Suprapubic skin (tissue), 4 donors: ENCODE measurements at regions not wholly inside any gene's neighbourhood (a gene's known extent, or its start where the extent isn't known, plus 50 kb on each side); places are given as distances from the start of the nearest gene placed in this dataset.

Source experiments
- DNase-seq, 2 donors: peaks; one replicate each; pipeline ENCODE4 v3.0.0-alpha.2; 2019; ENCODE audit warnings: low spot score in 2 of 2
- H3K27ac ChIP-seq: fragments of 200-600 bp; sonication (generic); one replicate; pipeline ENCODE4 v1.5.1; 2019
- H3K27me3 ChIP-seq: fragments of 200-600 bp; sonication (generic); one replicate; pipeline ENCODE4 v1.5.1; 2019
- H3K36me3 ChIP-seq: fragments of 200-600 bp; sonication (generic); one replicate; pipeline ENCODE4 v1.5.1; 2019
- H3K4me1 ChIP-seq: fragments of 200-600 bp; sonication (generic); one replicate; pipeline ENCODE4 v1.5.1; 2019
- H3K4me3 ChIP-seq: fragments of 200-600 bp; sonication (generic); one replicate; pipeline ENCODE4 v1.5.1; 2019; ENCODE audit warnings: mild to moderate bottlenecking
- H3K9me3 ChIP-seq: fragments of 200-600 bp; sonication (generic); one replicate; pipeline ENCODE4 v1.5.1; 2019
- CTCF ChIP-seq, 2 donors: fragments of 200-600 bp in 1 of 2; fragments of 450-650 bp in 1 of 2; sonication (generic) in 1 of 2; IDR thresholded peaks; one replicate each; pipeline ENCODE4 v1.5.1; 2016 to 2019; ENCODE audit warnings: antibody characterized with exemption in 2 of 2, mild to moderate bottlenecking in 1 of 2, moderate library complexity in 1 of 2
- EP300 ChIP-seq: sonication (generic); formaldehyde crosslinking; IDR thresholded peaks from one replicate; pipeline ENCODE4 v1.6.1; 2017; ENCODE audit warnings: antibody characterized with exemption
- POLR2A ChIP-seq, 2 donors: fragments of 450-650 bp; IDR thresholded peaks; one replicate each; pipeline ENCODE4 v1.6.1; 2017; ENCODE audit warnings: antibody characterized with exemption in 2 of 2, mild to moderate bottlenecking in 2 of 2, moderate library complexity in 2 of 2
- POLR2AphosphoS5 ChIP-seq, 3 donors: sonication (generic); formaldehyde crosslinking; IDR thresholded peaks; one replicate each; pipeline ENCODE4 v1.6.1; 2017; ENCODE audit warnings: antibody characterized with exemption in 3 of 3
- WGBS: methylation state at CpG from one replicate; pipeline ENCODE4 v1.1.5; 2018; 5-methylcytosine and 5-hydroxymethylcytosine counted together

- DNase-seq = no peak
- TF ChIP-seq EP300 (no peak), POLR2A (IDR thresholded peaks at IDR 0.05) (no peak), CTCF (IDR thresholded peaks at IDR 0.05) (no peak), POLR2AphosphoS5 (IDR thresholded peaks at IDR 0.05) (no peak)
- Histone ChIP-seq H3K27me3 (no peaks in the 10 kb centered on the region), H3K4me3 (no peak overlapping the region), H3K36me3 (no peaks in the 10 kb centered on the region), H3K9me3 (no peaks in the 10 kb centered on the region), H3K4me1 (no peaks in the 10 kb centered on the region), H3K27ac (no peak overlapping the region)
- WGBS = 78% methylated on average over 2 of the region's 4 CpGs
Observed at GRCh38 chr2:75792146-75792545, 81.4 kb upstream of the GCFC2 start.

- WGBS = 93% methylated on average over 1 of the region's 1 CpG
- no peak for TF ChIP-seq EP300
- TF ChIP-seq POLR2A (IDR thresholded peaks at IDR 0.05) = no peak
- no peak for TF ChIP-seq CTCF (IDR thresholded peaks at IDR 0.05)
- no peak for TF ChIP-seq POLR2AphosphoS5 (IDR thresholded peaks at IDR 0.05)
- Histone ChIP-seq H3K27me3 (no peaks in the 10 kb centered on the region), H3K27ac (no peak overlapping the region), H3K4me3 (no peak overlapping the region), H3K36me3 (no peaks in the 10 kb centered on the region), H3K9me3 (no peaks in the 10 kb centered on the region), H3K4me1 (no peaks in the 10 kb centered on the region)
- no peak for DNase-seq
Observed at GRCh38 chr2:75790814-75791467, 80.2 kb upstream of the GCFC2 start.

DNA sequence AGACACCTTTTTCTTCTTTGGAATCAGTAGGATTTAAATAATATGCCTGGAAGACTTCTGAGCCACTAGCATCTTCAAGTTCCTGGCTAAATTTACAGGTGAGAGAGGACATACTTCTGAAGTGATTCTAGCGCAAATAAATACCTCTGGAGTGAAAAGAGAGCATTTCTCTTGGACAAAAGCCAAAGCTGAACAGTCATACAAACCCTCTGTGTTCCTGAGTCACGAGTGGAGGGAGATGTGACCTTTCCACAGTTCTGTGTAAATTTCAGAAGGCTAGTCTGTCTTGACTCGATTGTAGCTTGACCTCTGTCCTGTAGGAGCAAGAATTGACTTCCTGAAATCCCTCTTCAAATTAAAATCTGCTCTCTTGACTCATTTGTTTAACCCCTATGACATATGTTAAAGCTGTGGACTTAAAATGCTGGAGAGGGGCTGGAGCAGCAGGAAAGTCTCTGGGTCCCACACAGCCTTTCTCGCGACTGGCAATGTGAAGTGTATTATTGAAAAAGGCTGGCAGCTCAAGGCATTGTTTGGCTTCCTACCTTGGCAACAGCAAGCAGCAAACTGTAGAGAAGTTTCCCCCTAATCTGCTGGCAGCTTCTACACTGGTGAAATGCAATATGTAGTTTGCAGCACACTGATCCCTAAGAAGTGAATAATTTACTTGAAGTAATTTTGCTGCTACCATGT lies 79.6 kb upstream of the GCFC2 start:
- Histone ChIP-seq H3K27me3 (no peaks in the 10 kb centered on the region), H3K27ac (no peak overlapping the region), H3K9me3 (no peaks in the 10 kb centered on the region), H3K36me3 (no peaks in the 10 kb centered on the region), H3K4me3 (no peak overlapping the region), H3K4me1 (no peaks in the 10 kb centered on the region)
- TF ChIP-seq CTCF (IDR thresholded peaks at IDR 0.05) = no peak
- no peak for TF ChIP-seq EP300
- no peak for DNase-seq
- WGBS = 53% methylated on average over 5 of the region's 5 CpGs

GRCh38 chr2:75788902-75789301 lies 78.2 kb upstream of the GCFC2 start:
- TF ChIP-seq CTCF (IDR thresholded peaks at IDR 0.05) (no peak), EP300 (no peak), POLR2A (IDR thresholded peaks at IDR 0.05) (no peak), POLR2AphosphoS5 (IDR thresholded peaks at IDR 0.05) (no peak)
- WGBS = 83% methylated on average over 1 of the region's 1 CpG
- no peak for DNase-seq
- Histone ChIP-seq H3K36me3 (no peaks in the 10 kb centered on the region), H3K9me3 (no peaks in the 10 kb centered on the region), H3K4me3 (no peak overlapping the region), H3K27ac (no peak overlapping the region), H3K4me1 (no peaks in the 10 kb centered on the region), H3K27me3 (no peaks in the 10 kb centered on the region)

GRCh38 chr2:75788154-75788553 lies 77.4 kb upstream of the GCFC2 start:
- H3K9me3 ChIP-seq = no peaks in the 10 kb centered on the region
- H3K4me1 ChIP-seq = no peaks in the 10 kb centered on the region
- no peak overlapping the region for H3K27ac ChIP-seq
- TF ChIP-seq CTCF (IDR thresholded peaks at IDR 0.05) = no peak
- no peak overlapping the region for H3K4me3 ChIP-seq
- no peaks in the 10 kb centered on the region for H3K36me3 ChIP-seq
- H3K27me3 ChIP-seq = no peaks in the 10 kb centered on the region
- DNase-seq = no peak
- WGBS = 71% methylated on average over 4 of the region's 4 CpGs
